ENCODE measurements at regions not wholly inside any gene's neighbourhood (a gene's known extent, or its start where the extent isn't known, plus 50 kb on each side); places are given as distances from the start of the nearest gene placed in this dataset.

- DNase-seq = no peak
Observed at GRCh38 chr3:1828519-1828918, 270.1 kb upstream of the CNTN4 start.

- no peak for DNase-seq
Observed at GRCh38 chr3:1830851-1831250, 267.8 kb upstream of the CNTN4 start.

GRCh38 chr3:1832395-1832794 is 266.3 kb upstream of the CNTN4 start:
- no peak for DNase-seq

GRCh38 chr3:1843111-1843510 is 255.6 kb upstream of the CNTN4 start:
- DNase-seq = no peak

- no peak for DNase-seq
Observed at GRCh38 chr3:1847571-1847970, 251.1 kb upstream of the CNTN4 start.

GRCh38 chr3:1848935-1849334 is 249.7 kb upstream of the CNTN4 start:
- DNase-seq = no peak

GRCh38 chr3:1852950-1853349 is 245.7 kb upstream of the CNTN4 start:
- DNase-seq = no peak

GRCh38 chr3:1855841-1856240 is 242.8 kb upstream of the CNTN4 start:
- DNase-seq = no peak

- no peak for DNase-seq
Observed at GRCh38 chr3:1870738-1871137, 227.9 kb upstream of the CNTN4 start.

GRCh38 chr3:1883534-1883933 is 215.1 kb upstream of the CNTN4 start:
- no peak for DNase-seq

GRCh38 chr3:1892459-1892858 is 206.2 kb upstream of the CNTN4 start:
- DNase-seq = no peak

- DNase-seq = no peak
Observed at GRCh38 chr3:1902416-1902815, 196.2 kb upstream of the CNTN4 start.

GRCh38 chr3:1903111-1903510 is 195.6 kb upstream of the CNTN4 start:
- DNase-seq = no peak

- DNase-seq = no peak
Observed at GRCh38 chr3:1907911-1908310, 190.8 kb upstream of the CNTN4 start.

GRCh38 chr3:1908651-1909445 is 189.8 kb upstream of the CNTN4 start:
- DNase-seq = no peak

- no peak for DNase-seq
Observed at GRCh38 chr3:1910322-1910721, 188.3 kb upstream of the CNTN4 start.

GRCh38 chr3:1929788-1930414 is 168.8 kb upstream of the CNTN4 start:
- DNase-seq = no peak

- no peak for DNase-seq
Observed at GRCh38 chr3:1938975-1939374, 159.7 kb upstream of the CNTN4 start.

- no peak for DNase-seq
Observed at GRCh38 chr3:1942781-1943180, 155.9 kb upstream of the CNTN4 start.

GRCh38 chr3:1943395-1944118 is 155.1 kb upstream of the CNTN4 start:
- DNase-seq = no peak

GRCh38 chr3:1945698-1946097 is 153.0 kb upstream of the CNTN4 start:
- DNase-seq = no peak

GRCh38 chr3:1953536-1953935 is 145.1 kb upstream of the CNTN4 start:
- no peak for DNase-seq

GRCh38 chr3:1954632-1955031 is 144.0 kb upstream of the CNTN4 start:
- DNase-seq = no peak

GRCh38 chr3:1955170-1955569 is 143.5 kb upstream of the CNTN4 start:
- no peak for DNase-seq
